ENCODE measurements at regions not wholly inside any gene's neighbourhood (a gene's known extent, or its start where the extent isn't known, plus 50 kb on each side); places are given as distances from the start of the nearest gene placed in this dataset.

DNA sequence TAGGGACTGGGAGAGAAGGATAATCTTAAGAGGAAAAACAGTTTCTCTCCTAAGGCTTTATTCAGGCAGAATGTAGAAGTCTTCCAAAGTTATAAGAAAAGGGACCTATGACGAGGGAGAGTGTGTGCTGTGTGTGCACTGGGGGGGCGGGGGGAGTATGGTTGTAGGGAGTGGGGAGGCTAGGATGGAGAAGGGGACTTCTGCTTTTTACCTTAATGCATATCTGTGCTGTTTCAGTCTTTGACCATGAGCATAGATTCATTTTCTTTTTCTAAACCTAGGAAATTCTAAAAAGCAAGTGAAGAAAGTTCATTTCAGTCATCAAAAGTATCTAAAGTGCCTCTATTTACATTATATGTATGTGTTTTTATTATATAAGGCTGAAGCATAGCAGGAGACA is 52.6 kb upstream of the RASA2 start:
- TF ChIP-seq, protein P1, sequence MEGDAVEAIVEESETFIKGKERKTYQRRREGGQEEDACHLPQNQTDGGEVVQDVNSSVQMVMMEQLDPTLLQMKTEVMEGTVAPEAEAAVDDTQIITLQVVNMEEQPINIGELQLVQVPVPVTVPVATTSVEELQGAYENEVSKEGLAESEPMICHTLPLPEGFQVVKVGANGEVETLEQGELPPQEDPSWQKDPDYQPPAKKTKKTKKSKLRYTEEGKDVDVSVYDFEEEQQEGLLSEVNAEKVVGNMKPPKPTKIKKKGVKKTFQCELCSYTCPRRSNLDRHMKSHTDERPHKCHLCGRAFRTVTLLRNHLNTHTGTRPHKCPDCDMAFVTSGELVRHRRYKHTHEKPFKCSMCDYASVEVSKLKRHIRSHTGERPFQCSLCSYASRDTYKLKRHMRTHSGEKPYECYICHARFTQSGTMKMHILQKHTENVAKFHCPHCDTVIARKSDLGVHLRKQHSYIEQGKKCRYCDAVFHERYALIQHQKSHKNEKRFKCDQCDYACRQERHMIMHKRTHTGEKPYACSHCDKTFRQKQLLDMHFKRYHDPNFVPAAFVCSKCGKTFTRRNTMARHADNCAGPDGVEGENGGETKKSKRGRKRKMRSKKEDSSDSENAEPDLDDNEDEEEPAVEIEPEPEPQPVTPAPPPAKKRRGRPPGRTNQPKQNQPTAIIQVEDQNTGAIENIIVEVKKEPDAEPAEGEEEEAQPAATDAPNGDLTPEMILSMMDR (IDR thresholded peaks at IDR 0.05): no peak
- no peak for TF ChIP-seq POLR2AphosphoS5 (IDR thresholded peaks at IDR 0.05)
